HUES64 (cell line): ENCODE measurements at regions not wholly inside any gene's neighbourhood (a gene's known extent, or its start where the extent isn't known, plus 50 kb on each side); places are given as distances from the start of the nearest gene placed in this dataset.

Source experiments
- H3K27ac ChIP-seq: 2 replicates; pipeline ENCODE4 v1.7.0; 2013; ENCODE audit warnings: low read depth, low read length, inconsistent platforms
- H3K27me3 ChIP-seq: 2 replicates; pipeline ENCODE4 v1.6.1; 2013; ENCODE audit warnings: mild to moderate bottlenecking, low read length; ENCODE audit not compliant: insufficient read depth
- H3K36me3 ChIP-seq: 2 replicates; pipeline ENCODE4 v1.6.1; 2013; ENCODE audit warnings: mild to moderate bottlenecking, low read length; ENCODE audit not compliant: insufficient read depth
- H3K4me1 ChIP-seq: 2 replicates; pipeline ENCODE4 v1.6.1; 2013; ENCODE audit warnings: mild to moderate bottlenecking, low read length, moderate library complexity; ENCODE audit not compliant: insufficient read depth
- H3K4me3 ChIP-seq: 2 replicates; pipeline ENCODE4 v1.5.1; 2013; ENCODE audit warnings: mild to moderate bottlenecking, low read length, moderate library complexity
- H3K9ac ChIP-seq: 2 replicates; pipeline ENCODE4 v1.6.1; 2013; ENCODE audit warnings: mild to moderate bottlenecking, low read depth, low read length
- H3K9me3 ChIP-seq: 2 replicates; pipeline ENCODE4 v1.6.1; 2013; ENCODE audit warnings: low read depth, low read length; ENCODE audit not compliant: insufficient read depth
- WGBS: fragments of 150-250, 120-280 bp; methylation state at CpG from one replicate; pipeline ENCODE4 v1.1.7; 2013; ENCODE audit warnings: missing lambda C conversion rate; 5-methylcytosine and 5-hydroxymethylcytosine counted together

- H3K4me1 ChIP-seq, result no peaks in the 10 kb centered on the region
- peaks cover 17% of the 10 kb centered on the region; the same call in 1 of the 2 replicates for H3K9me3 ChIP-seq
- 91% methylated on average over 3 of the region's 3 CpGs for WGBS
These were observed 86.5 kb upstream of the OLFM3 start for GRCh38 chr1:102083192-102083591.

DNA sequence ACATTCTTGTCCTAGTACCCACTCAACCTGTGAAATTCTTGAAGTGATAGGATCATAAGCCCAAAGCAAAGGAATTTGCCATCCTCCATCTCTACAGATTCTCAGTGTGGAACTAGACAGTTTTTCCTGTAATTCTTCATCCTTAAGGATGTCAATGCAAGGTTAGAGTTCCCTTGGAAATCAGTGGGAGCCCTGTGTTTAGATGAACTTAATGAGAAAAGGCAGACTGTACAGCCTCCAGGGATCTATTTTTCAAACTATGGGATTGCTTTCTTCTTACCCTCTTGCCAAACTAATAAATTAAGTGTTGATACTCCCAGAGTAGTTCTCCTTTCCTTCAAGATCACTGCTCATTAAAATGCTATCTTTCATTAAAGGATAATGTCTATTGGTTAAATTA is 78.1 kb upstream of the OLFM3 start:
- Histone ChIP-seq H3K36me3 (no peaks in the 10 kb centered on the region), H3K9ac (no peak overlapping the region), H3K4me1 (no peaks in the 10 kb centered on the region), H3K4me3 (no peak overlapping the region), H3K27me3 (no peaks in the 10 kb centered on the region), H3K27ac (no peak overlapping the region), H3K9me3 (no peaks in the 10 kb centered on the region)

More at GRCh38 chr1:102083192-102083591, 86.5 kb upstream of the OLFM3 start:
- no peak overlapping the region for H3K9ac ChIP-seq
- no peaks in the 10 kb centered on the region for H3K36me3 ChIP-seq
- H3K27me3 ChIP-seq, result no peaks in the 10 kb centered on the region
- H3K4me3 ChIP-seq, result no peak overlapping the region
- H3K27ac ChIP-seq, result no peak overlapping the region

GRCh38 chr1:102071451-102071850 is 74.7 kb upstream of the OLFM3 start:
- no peaks in the 10 kb centered on the region for H3K9me3 ChIP-seq
- no peaks in the 10 kb centered on the region for H3K4me1 ChIP-seq
- H3K36me3 ChIP-seq, result no peaks in the 10 kb centered on the region
- no peak overlapping the region for H3K4me3 ChIP-seq
- H3K27me3 ChIP-seq, result no peaks in the 10 kb centered on the region
- H3K9ac ChIP-seq, result no peak overlapping the region
- H3K27ac ChIP-seq, result no peak overlapping the region

- WGBS, result 98% methylated on average over 1 of the region's 1 CpG
- Histone ChIP-seq H3K9ac (no peak overlapping the region), H3K27me3 (no peaks in the 10 kb centered on the region), H3K4me1 (peaks cover 2% of the 10 kb centered on the region), H3K36me3 (no peaks in the 10 kb centered on the region), H3K9me3 (no peaks in the 10 kb centered on the region), H3K27ac (no peak overlapping the region), H3K4me3 (no peak overlapping the region)
These were observed 53.8 kb upstream of the OLFM3 start for GRCh38 chr1:102050556-102050955.

DNA sequence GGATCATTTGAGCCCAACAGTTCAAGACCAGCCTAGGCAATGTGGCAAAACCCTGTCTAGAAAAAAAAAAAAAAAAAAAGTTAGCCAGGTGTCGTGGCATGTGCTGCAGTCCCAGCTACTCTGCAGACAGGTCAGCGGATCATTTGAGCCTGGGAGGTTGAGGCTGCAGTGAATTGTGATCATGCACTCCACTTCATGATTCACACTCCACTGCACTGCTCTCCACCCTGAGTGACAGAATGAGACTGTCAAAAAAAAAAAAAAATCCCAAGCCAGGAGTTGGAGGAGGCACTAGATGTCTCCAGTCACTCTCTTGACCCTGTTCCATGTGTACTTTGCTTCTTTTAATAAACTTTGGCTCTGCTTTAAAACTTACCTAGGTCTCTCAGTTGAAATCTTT is 51.0 kb upstream of the OLFM3 start:
- Histone ChIP-seq H3K27ac (no peak overlapping the region), H3K9ac (no peak overlapping the region), H3K36me3 (no peaks in the 10 kb centered on the region), H3K4me3 (no peak overlapping the region), H3K9me3 (no peaks in the 10 kb centered on the region), H3K4me1 (no peaks in the 10 kb centered on the region), H3K27me3 (no peaks in the 10 kb centered on the region)
- 93% methylated on average over 2 of the region's 2 CpGs for WGBS
